Smooth muscle cell of the brain vasculature (primary cell): ENCODE measurements at regions not wholly inside any gene's neighbourhood (a gene's known extent, or its start where the extent isn't known, plus 50 kb on each side); places are given as distances from the start of the nearest gene placed in this dataset.

Source experiments
- DNase-seq: peaks from one replicate; pipeline ENCODE4 v3.0.0-alpha.2; 2012; ENCODE audit warnings: low read depth, low spot score

GRCh38 chr20:56800088-56800487 is 171.0 kb downstream of the TFAP2C start:
- DNase-seq = no peak

- no peak for DNase-seq
Observed at GRCh38 chr20:56801971-56802755, 173.1 kb downstream of the TFAP2C start.

DNA sequence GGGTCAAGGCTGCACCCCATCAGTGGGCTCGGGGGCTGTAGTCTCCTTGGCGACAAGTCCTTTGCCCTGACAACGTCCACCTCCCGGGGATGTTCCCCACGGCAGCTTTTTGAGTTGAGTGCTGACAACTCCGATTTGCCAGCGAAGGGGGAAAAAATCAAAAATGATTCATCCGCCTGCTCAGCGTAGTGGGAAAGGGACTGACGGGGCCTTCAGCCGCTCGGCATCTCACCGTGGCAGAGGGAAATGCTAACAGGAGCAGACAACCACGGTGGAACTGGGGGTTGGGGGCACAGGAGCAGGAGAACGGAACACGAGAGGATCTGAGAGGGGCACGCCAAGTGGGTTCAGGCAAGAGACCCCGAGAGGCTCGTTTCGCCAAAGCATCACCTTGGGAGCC is 173.7 kb downstream of the TFAP2C start:
- DNase-seq = no peak

GRCh38 chr20:56805313-56805712 is 176.2 kb downstream of the TFAP2C start:
- no peak for DNase-seq

- DNase-seq = no peak
Observed at GRCh38 chr20:56805966-56806365, 176.9 kb downstream of the TFAP2C start.

- DNase-seq = no peak
Observed at GRCh38 chr20:56806952-56807517, 177.9 kb downstream of the TFAP2C start.

DNA sequence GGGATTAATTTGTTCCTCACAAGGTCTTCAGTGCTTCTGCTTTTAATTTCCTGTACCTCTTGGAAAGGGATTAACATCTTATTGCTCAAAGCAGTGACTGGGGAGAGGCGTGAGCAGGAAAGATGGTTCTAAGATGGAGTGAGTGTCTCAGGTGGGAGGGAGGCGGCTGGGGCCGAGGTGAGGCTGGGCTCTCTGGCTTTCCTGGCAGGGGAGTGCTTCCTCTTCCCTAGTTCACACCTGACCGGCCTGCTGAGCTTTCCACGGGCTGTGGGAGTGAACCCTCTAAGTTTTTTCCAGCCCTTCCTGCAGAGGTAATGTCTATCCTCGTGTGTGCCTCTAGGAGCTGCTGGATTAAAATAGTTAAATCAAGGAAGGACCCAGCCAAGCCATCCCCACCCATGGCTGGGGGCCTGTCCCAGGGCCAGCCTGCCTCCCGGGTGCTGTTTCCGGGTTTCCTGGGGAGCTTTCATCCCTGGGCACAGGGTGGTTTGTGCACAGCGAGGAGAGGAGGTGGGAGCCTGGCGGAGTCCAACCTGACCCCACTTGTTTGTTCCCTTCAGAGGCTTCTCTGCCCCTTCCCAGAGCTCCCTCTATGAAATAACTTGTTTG is 179.1 kb downstream of the TFAP2C start:
- DNase-seq = no peak

- DNase-seq = no peak
Observed at GRCh38 chr20:56808732-56809131, 179.6 kb downstream of the TFAP2C start.

GRCh38 chr20:56809668-56810067 is 180.6 kb downstream of the TFAP2C start:
- DNase-seq = no peak

GRCh38 chr20:56810141-56810540 is 181.0 kb downstream of the TFAP2C start:
- DNase-seq = no peak

- DNase-seq = no peak
Observed at GRCh38 chr20:56815796-56816195, 186.7 kb downstream of the TFAP2C start.

- no peak for DNase-seq
Observed at GRCh38 chr20:56816349-56816748, 187.2 kb downstream of the TFAP2C start.

- DNase-seq = no peak
Observed at GRCh38 chr20:56817780-56818675, 188.9 kb downstream of the TFAP2C start.

GRCh38 chr20:56820984-56821383 is 191.9 kb downstream of the TFAP2C start:
- DNase-seq = no peak

DNA sequence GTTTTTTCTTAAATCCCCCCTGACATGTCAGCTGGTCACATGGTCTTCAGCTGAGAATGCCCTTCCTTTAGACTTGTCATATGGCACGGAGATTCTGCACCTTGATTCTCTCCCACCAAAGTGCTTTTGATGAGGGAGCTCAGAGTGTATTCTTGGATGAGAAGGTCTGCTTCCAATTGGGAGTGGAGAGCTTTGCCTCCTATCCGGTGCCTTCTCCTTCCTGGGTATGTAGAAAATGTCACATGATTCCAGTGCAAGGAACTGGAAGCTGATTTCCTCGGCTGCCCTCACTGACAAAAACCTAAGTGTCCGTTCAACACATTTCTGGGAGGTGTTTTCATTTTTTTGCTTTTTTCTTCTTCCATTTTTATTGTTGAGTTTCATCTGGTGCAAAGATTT is 197.2 kb downstream of the TFAP2C start:
- DNase-seq = no peak

DNA sequence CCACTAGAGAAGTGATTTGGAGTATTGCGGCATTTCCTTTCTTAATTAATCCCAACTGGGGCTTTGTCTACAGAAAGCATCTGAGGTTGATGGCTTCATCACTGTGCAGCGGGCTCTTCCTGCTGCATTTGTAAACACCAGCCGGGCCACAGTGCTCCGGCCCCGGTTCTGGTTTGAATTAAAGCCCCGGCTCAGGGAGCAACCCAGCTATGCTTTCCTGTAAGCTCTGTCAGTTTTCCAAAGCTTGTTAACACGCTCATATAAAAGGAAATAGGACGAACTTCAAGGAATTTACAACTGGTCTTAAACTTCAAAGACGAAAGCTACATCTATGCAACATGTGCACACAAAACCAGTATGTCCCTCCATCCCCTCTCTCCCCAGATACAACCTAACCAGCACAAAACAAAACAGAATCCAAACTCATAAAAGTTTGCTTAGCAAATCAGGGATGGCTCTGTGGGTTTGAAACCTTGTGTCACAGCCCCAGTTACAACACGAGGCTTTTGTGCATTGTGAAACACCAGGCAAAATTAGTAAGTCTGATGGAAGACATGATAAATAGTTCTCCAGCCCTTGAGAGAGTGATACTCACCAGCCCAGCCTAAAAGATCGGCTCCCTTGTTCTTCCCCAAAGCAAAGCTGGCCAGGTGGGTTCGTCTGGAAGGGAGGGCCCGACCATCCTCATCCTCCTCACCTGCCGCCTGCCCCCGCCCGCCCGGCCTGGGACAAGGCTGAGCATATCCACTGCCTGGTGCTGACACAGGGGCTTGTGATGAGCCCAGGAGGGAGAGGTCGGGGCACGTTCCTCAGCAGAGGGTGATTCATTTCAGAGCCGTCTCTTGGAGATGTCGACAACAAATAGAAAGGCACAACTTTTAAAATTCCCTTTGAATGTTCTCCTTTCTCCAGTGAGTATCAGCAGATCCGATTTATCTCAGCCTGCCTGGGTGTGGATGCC is 197.9 kb downstream of the TFAP2C start:
- no peak for DNase-seq

- no peak for DNase-seq
Observed at GRCh38 chr20:56827763-56828162, 198.7 kb downstream of the TFAP2C start.

- DNase-seq = no peak
Observed at GRCh38 chr20:56828402-56828801, 199.3 kb downstream of the TFAP2C start.

DNA sequence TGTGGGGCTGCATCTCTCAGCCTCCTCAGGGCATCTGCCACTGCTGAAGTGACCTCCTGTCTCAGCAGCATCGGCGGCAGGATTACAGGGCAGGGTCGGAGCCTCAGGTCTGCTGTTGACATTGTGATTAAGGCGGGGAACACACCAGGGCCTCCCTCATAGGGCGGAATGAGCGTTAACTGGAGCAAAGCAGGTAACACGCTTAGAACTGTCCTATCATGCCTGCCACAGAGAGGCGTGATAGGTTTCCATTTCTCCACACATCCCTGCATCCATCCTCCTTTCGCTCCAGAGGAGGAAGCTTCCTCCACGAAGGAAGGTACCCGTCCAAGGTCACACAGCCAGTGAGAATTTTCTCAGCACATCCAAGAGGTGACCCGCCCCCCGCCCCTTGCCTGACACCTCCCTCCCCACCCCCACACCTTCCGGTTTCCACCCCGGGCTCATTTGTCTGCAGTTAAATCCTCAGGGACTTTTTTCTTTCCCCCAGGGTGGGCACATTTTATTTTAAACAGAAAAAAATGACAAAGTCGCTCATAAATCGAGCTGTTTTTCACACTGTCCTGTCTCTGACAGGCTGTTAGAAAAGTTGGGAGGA is 200.8 kb downstream of the TFAP2C start:
- DNase-seq = no peak

DNA sequence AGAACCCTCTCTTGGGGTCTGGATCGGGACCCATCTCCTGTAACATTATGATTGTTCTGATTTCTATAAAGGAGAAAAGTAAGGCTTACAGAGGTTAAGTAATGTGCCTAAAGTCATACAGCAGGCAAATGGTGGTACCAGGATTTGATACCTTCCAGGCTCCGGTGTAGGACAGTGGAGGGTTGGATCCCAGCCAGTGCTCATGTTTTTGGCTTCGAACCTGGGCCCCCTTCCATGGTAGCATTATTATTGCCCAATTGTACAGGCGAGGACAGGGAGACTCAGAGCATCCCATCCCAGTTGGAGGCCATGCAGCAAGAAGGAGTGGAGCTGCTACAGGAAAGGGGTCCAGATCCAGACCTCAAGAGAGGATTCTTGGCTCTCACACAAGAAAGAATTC is 202.7 kb downstream of the TFAP2C start:
- no peak for DNase-seq
